ENCODE measurements at regions not wholly inside any gene's neighbourhood (a gene's known extent, or its start where the extent isn't known, plus 50 kb on each side); places are given as distances from the start of the nearest gene placed in this dataset.

GRCh38 chr6:167538746-167539145 is 213.9 kb downstream of the TTLL2 start:
- Histone ChIP-seq H3K4me3 (ENCODE audit: low read depth, low read length, poor library complexity, severe bottlenecking) (no peak overlapping the region), H3K9me3 (ENCODE audit: low read length) (no peaks in the 10 kb centered on the region), H3K4me1 (ENCODE audit: insufficient read depth, low read length, poor library complexity, severe bottlenecking) (no peaks in the 10 kb centered on the region), H4K20me1 (ENCODE audit: insufficient read depth, low read length) (no peaks in the 10 kb centered on the region), H3K4me2 (ENCODE audit: low read length) (no peak overlapping the region), H3K9me2 (ENCODE audit: insufficient read depth, low read length) (no peaks in the 10 kb centered on the region), H3K27ac (ENCODE audit: low read depth, low read length, poor library complexity, severe bottlenecking) (no peak overlapping the region), H2AFZ (ENCODE audit: low read length) (no peak overlapping the region), H3K79me2 (ENCODE audit: insufficient read depth, low read depth, low read length) (no peaks in the 10 kb centered on the region), H3K36me3 (ENCODE audit: insufficient read depth, low read length) (no peaks in the 10 kb centered on the region)
- POLR2A ChIA-PET, result no interaction called here
- TF ChIP-seq CTCF (conservative IDR thresholded peaks at IDR 0.05; ENCODE audit: low read length), result no peak
- no peak for TF ChIP-seq EZH2phosphoT487 (IDR thresholded peaks at IDR 0.05; ENCODE audit: borderline replicate concordance, low read depth, low read length)
- intact Hi-C loops (cut with micrococcal nuclease; ENCODE audit: unreplicated experiment), result no loop called here
- BruUV-seq (replicated peaks), result no TSS peak
- DNase-seq (ENCODE audit: low spot score), result no peak
- CTCF ChIA-PET (ENCODE audit: unreplicated experiment), result no interaction called here

- Histone ChIP-seq H3K36me3 (ENCODE audit: insufficient read depth, low read length) (no peaks in the 10 kb centered on the region), H3K4me3 (ENCODE audit: low read depth, low read length, poor library complexity, severe bottlenecking) (no peak overlapping the region), H3K27ac (ENCODE audit: low read depth, low read length, poor library complexity, severe bottlenecking) (no peak overlapping the region), H4K20me1 (ENCODE audit: insufficient read depth, low read length) (no peaks in the 10 kb centered on the region), H3K79me2 (ENCODE audit: insufficient read depth, low read depth, low read length) (no peaks in the 10 kb centered on the region), H3K4me2 (ENCODE audit: low read length) (no peak overlapping the region), H3K9me2 (ENCODE audit: insufficient read depth, low read length) (no peaks in the 10 kb centered on the region), H2AFZ (ENCODE audit: low read length) (no peak overlapping the region), H3K9me3 (ENCODE audit: low read length) (no peaks in the 10 kb centered on the region), H3K4me1 (ENCODE audit: insufficient read depth, low read length, poor library complexity, severe bottlenecking) (no peaks in the 10 kb centered on the region)
- ChIA-PET CTCF (ENCODE audit: unreplicated experiment) (no interaction called here), POLR2A (interaction anchor here (0.7 kb wide), 1 partner anchor 18 kb away, joined by 4 read pairs; no protein-coding TSS in a partner anchor)
- BruUV-seq (replicated peaks), result no TSS peak
- no peak for TF ChIP-seq CTCF (conservative IDR thresholded peaks at IDR 0.05; ENCODE audit: low read length)
- no peak for TF ChIP-seq EZH2phosphoT487 (IDR thresholded peaks at IDR 0.05; ENCODE audit: borderline replicate concordance, low read depth, low read length)
- DNase-seq (ENCODE audit: low spot score), result no peak
- intact Hi-C loops (cut with micrococcal nuclease; ENCODE audit: unreplicated experiment), result no loop called here
Measured at GRCh38 chr6:167540796-167541195, 215.9 kb downstream of the TTLL2 start.

GRCh38 chr6:167541544-167541943 is 216.7 kb downstream of the TTLL2 start:
- no peaks in the 10 kb centered on the region for H3K9me2 ChIP-seq (ENCODE audit: insufficient read depth, low read length)
- CTCF ChIA-PET (ENCODE audit: unreplicated experiment), result no interaction called here

More at GRCh38 chr6:167541544-167541943, 216.7 kb downstream of the TTLL2 start:
- no peak for DNase-seq (ENCODE audit: low spot score)
- Histone ChIP-seq H4K20me1 (ENCODE audit: insufficient read depth, low read length) (no peaks in the 10 kb centered on the region), H3K79me2 (ENCODE audit: insufficient read depth, low read depth, low read length) (no peaks in the 10 kb centered on the region), H3K4me3 (ENCODE audit: low read depth, low read length, poor library complexity, severe bottlenecking) (no peak overlapping the region), H3K9me3 (ENCODE audit: low read length) (no peaks in the 10 kb centered on the region), H3K27ac (ENCODE audit: low read depth, low read length, poor library complexity, severe bottlenecking) (no peak overlapping the region), H3K4me1 (ENCODE audit: insufficient read depth, low read length, poor library complexity, severe bottlenecking) (no peaks in the 10 kb centered on the region), H3K4me2 (ENCODE audit: low read length) (no peak overlapping the region), H2AFZ (ENCODE audit: low read length) (no peak overlapping the region), H3K36me3 (ENCODE audit: insufficient read depth, low read length) (no peaks in the 10 kb centered on the region)
- POLR2A ChIA-PET, result no interaction called here
- TF ChIP-seq EZH2phosphoT487 (IDR thresholded peaks at IDR 0.05; ENCODE audit: borderline replicate concordance, low read depth, low read length) (no peak), CTCF (conservative IDR thresholded peaks at IDR 0.05; ENCODE audit: low read length) (no peak)
- BruUV-seq (replicated peaks), result no TSS peak
- intact Hi-C loops (cut with micrococcal nuclease; ENCODE audit: unreplicated experiment), result no loop called here
